Ovary (tissue), 3 donors: ENCODE measurements at regions not wholly inside any gene's neighbourhood (a gene's known extent, or its start where the extent isn't known, plus 50 kb on each side); places are given as distances from the start of the nearest gene placed in this dataset.

ENCODE experiments used
- POLR2A ChIP-seq: fragments of 450-650 bp; IDR thresholded peaks from one replicate; pipeline ENCODE4 v1.6.1; 2017; ENCODE audit warnings: antibody characterized with exemption, mild to moderate bottlenecking, moderate library complexity
- TF ChIP-seq, protein P1 (sequence below), 3 donors: fragments of 450-650 bp in 2 of 3; fragments of 200-600 bp in 1 of 3; IDR thresholded peaks; one replicate each; pipeline versions ENCODE4 v1.5.1 to v1.8.0; 2016 to 2022; ENCODE audit warnings: antibody characterized with exemption in 3 of 3, mild to moderate bottlenecking in 1 of 3
- donor health status: DM: no; HTN: no; CAD: no.

- TF ChIP-seq, protein P1, sequence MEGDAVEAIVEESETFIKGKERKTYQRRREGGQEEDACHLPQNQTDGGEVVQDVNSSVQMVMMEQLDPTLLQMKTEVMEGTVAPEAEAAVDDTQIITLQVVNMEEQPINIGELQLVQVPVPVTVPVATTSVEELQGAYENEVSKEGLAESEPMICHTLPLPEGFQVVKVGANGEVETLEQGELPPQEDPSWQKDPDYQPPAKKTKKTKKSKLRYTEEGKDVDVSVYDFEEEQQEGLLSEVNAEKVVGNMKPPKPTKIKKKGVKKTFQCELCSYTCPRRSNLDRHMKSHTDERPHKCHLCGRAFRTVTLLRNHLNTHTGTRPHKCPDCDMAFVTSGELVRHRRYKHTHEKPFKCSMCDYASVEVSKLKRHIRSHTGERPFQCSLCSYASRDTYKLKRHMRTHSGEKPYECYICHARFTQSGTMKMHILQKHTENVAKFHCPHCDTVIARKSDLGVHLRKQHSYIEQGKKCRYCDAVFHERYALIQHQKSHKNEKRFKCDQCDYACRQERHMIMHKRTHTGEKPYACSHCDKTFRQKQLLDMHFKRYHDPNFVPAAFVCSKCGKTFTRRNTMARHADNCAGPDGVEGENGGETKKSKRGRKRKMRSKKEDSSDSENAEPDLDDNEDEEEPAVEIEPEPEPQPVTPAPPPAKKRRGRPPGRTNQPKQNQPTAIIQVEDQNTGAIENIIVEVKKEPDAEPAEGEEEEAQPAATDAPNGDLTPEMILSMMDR (IDR thresholded peaks at IDR 0.05) = no peak
- no peak for TF ChIP-seq POLR2A
Observed at GRCh38 chr4:11196927-11197522, 231.7 kb downstream of the HS3ST1 start.
